Hematopoietic multipotent progenitor cell treated with erythropoietin and hydrocortisone succinate and interleukin-3 and kit ligand, for 17 days (in vitro differentiated cells): ENCODE measurements at regions not wholly inside any gene's neighbourhood (a gene's known extent, or its start where the extent isn't known, plus 50 kb on each side); places are given as distances from the start of the nearest gene placed in this dataset.

Experiments used
- DNase-seq: peaks from one replicate; pipeline ENCODE4 v3.0.0-alpha.2; 2015; ENCODE audit warnings: low spot score

- DNase-seq: no peak
These were observed 937.6 kb upstream of the SLIT2 start for GRCh38 chr4:19314116-19314515.

- DNase-seq: no peak
These were observed 942.3 kb upstream of the SLIT2 start for GRCh38 chr4:19309378-19309777.

GRCh38 chr4:19304028-19304427, 947.7 kb upstream of the SLIT2 start:
- DNase-seq: no peak

DNA sequence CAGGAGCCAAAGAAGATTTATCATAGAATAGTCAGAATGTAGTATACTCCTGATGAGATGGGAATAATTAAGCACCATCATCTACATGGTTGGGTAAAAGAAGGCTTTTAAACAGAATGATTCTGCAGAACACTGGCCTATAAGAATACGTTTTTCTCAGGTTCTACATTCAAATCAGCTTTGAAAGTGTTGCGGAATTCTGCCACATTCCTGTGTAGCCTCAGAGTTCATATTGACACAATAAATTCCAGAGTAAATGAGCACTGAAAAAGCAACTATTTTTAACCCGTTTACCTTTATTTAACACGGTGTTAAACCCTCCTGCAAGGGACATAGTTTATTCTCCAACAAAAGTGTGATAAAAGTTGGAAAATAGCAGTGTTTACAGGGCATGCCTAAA, 950.2 kb upstream of the SLIT2 start:
- DNase-seq: no peak

- DNase-seq: no peak
These were observed 951.5 kb upstream of the SLIT2 start for GRCh38 chr4:19300213-19300612.

DNA sequence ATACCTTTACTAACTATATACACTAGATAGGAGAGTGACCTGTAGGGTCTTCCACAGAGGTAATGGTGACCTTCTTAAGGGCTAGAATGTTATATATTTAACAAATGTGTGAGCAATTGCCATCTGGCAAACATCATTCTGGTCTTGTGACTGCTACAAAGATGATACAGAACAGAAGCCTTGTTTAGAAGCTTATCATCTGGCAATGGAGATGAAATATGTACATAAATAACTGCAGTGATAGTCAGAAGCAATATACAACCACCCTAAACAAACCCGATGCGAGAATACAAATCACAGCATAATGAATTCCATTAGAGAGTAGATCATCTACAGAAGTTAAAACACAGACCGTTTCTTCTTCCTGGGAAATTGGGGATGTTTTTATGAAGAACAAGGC, 952.7 kb upstream of the SLIT2 start:
- no peak for DNase-seq

GRCh38 chr4:19293781-19294180, 957.9 kb upstream of the SLIT2 start:
- no peak for DNase-seq

GRCh38 chr4:19293080-19293479, 958.6 kb upstream of the SLIT2 start:
- no peak for DNase-seq

- DNase-seq: no peak
These were observed 964.8 kb upstream of the SLIT2 start for GRCh38 chr4:19286924-19287323.

- DNase-seq: no peak
These were observed 966.6 kb upstream of the SLIT2 start for GRCh38 chr4:19285146-19285545.

DNA sequence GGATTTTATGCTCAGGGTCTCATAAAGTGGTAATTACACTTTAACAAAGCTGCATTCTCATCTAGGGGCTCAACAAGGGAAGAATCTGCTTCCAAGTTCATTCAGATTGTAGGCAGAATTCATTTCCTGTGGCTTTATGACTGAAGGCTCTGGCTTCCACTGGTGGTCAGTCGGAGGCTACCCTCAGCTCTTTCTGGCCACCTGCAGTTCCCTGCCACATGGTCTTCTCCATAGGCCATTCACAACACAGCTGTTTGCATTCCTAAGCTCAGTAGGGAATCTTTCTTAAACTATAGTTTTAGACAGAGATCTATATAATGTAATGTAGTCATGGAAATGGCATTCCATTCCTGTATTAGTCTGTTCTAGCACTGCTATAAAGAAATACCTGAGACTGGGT, 973.0 kb upstream of the SLIT2 start:
- no peak for DNase-seq

DNA sequence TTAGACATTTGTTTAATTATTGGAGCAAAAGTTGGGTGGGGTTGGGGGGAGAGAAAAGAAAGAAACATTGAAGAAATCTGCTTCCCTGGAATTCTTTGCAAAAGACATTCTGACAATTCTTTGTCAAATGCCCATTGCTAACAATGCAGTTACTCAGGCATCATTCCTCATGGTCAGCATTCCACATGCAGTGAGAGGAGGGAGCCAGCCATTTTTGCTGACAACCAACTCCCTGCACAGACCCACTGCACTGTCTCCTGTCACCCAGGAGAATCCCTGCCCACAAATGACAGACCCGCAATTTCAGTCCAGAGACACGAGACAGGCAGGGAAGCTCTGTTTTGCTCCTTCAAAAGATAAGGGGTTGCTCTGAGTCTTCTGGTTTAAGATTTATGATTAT, 985.1 kb upstream of the SLIT2 start:
- DNase-seq: no peak

- no peak for DNase-seq
These were observed 989.2 kb upstream of the SLIT2 start for GRCh38 chr4:19262467-19262866.

DNA sequence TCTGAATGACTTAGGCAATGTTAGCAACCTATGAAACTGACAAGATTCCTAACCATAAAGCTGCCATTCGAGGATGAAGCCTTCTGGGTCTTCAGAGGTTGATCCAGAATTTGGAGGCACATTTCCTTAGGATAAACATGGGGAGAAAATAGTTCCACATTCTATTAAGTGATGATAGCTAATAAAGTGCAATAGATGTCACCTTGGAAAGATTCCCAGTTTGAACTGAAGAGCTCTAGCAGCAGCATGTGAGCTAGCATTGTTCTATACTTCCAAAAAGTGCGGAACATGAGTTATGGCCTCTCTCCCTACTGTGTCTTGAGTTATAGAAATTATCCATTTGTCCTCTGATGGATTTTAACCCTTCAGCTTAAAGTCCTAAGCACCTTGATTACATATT, 991.4 kb upstream of the SLIT2 start:
- DNase-seq: no peak

GRCh38 chr4:19259920-19260319, 991.8 kb upstream of the SLIT2 start:
- no peak for DNase-seq

GRCh38 chr4:19256823-19257222, 994.9 kb upstream of the SLIT2 start:
- DNase-seq: no peak

- DNase-seq: no peak
These were observed 997.2 kb upstream of the SLIT2 start for GRCh38 chr4:19254486-19254885.

DNA sequence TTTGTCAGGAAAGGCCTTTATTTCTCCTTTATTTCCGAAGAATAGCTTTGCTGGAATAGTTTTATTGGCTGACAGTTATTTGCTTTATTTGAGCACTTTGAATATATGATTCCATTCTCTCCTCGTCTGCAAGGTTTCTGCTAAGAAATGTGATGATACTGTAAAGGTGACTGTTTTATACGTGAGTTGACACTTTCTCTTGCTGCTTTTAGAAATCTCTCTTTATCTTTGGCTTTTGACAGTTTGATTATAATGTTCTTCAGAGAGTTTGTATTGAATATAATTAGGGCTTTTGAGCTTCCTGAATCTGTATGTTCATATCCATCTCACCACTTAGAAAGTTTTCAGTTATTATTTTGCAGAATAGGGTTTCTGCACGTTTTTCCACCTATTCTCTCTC, 1003.7 kb upstream of the SLIT2 start:
- no peak for DNase-seq

DNA sequence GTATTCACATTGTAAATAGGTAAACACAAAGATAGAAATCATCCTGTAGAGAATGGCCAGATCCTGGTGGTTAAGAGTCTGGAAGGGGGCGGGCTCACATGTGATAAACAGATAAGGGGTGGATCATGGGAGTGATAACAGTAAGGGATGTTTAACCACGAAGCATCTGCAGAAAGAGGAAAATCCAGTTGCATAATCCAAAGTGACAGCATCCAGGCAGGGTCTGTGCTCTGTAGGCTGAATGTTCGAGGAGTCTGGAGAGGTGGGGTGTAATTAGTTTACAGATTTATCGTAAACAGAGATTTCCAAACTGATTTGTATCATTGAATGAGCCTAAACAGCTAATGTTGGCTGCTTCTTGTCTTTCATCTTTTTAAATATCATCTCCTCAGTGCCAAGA, 1009.8 kb upstream of the SLIT2 start:
- no peak for DNase-seq

GRCh38 chr4:19239565-19239964, 1012.1 kb upstream of the SLIT2 start:
- no peak for DNase-seq

- DNase-seq: no peak
These were observed 1015.2 kb upstream of the SLIT2 start for GRCh38 chr4:19236473-19236872.

DNA sequence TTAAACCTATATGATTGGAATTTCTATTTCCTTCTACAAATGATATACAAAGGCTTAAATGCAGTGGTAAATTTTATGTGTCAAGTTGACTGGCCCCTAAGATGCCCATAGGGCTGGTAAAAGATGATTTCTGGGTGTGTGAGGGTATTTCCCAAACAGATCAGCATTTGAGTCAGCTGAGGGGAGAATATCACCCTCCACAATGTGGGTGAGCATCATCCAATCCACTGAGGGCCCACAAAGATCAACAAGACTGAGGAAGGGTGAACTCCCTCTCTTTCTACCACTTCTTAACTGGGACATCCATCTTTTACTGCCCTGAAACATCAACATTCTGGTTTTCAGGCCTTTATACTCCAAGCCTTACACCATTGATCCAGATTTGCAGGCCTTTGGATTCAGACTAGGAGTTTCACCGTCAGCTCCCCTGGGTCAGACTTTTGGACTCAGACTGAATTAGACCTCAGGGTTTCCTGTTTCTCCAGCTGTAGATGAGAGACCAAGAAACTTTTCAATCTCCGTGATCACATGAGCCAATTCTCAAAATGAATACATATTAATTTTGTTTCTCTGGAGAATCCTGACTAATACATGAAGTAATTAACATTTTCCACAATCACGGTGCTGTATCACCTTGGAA, 1020.7 kb upstream of the SLIT2 start:
- no peak for DNase-seq

DNA sequence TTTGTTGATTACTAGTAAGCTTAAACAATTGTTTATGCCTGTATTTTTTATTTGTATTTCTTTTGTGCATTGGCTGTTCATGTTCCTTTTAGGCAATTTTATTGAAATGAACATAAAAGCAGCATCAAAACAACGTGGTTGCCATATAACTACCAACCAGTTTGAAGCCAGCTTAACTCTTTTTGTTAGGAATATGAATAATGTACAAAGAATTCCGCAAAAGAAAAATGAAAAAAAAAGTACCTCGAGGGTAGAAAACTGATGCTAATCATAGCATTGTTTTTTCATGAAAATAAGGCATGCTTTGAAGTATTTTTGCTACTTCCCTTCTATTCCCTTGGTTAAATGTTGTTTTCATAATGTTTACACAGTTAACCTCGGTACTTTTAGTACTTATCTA, 1024.0 kb upstream of the SLIT2 start:
- DNase-seq: no peak

- DNase-seq: no peak
These were observed 1026.9 kb upstream of the SLIT2 start for GRCh38 chr4:19224820-19225219.

DNA sequence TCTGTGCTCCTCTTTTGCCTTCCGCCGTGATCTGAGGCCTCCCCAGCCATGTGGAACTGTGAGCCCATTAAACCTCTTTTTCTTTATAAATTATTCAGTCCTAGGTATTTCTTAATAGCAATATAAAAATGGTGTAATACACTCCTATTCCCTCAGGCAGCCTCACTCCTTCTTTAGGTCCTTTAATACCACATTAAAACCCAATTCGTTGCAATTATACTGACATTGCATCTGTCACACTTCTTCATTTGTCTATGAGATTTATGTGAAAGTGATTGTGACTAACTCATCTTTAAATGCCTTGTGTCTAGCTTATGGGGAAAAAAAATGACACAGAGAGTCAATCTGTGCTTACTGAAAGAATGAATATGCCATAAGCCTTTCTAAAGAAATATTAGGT, 1035.2 kb upstream of the SLIT2 start:
- DNase-seq: no peak
